ENCODE measurements at regions not wholly inside any gene's neighbourhood (a gene's known extent, or its start where the extent isn't known, plus 50 kb on each side); places are given as distances from the start of the nearest gene placed in this dataset.

DNA sequence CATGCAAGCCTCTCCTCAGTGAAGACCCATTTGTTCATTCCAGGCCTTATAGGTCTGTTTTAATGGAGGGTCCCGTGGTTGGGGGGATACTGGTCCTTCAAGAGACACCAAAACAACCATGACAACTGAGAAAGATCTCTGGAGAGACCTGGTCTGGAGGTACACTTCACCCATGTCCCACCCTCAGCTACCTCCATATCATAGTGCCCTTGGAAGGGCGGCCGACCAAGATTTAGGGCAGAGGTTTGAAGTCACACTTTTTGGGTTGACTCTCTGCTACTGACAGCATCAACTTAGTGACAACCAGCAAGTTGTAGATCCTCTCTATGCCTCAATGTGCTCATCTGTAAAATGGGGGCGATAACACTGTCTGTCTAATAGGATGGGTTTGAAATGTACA, 177.3 kb downstream of the TSHZ3 start:
- no peak for DNase-seq
- 86 to 92% (median 90%) methylated on average over 2 to 4 of the region's 4 CpGs for WGBS, 4 donors
- no peak for TF ChIP-seq POLR2A (IDR thresholded peaks at IDR 0.05)
- TF ChIP-seq, protein P1, sequence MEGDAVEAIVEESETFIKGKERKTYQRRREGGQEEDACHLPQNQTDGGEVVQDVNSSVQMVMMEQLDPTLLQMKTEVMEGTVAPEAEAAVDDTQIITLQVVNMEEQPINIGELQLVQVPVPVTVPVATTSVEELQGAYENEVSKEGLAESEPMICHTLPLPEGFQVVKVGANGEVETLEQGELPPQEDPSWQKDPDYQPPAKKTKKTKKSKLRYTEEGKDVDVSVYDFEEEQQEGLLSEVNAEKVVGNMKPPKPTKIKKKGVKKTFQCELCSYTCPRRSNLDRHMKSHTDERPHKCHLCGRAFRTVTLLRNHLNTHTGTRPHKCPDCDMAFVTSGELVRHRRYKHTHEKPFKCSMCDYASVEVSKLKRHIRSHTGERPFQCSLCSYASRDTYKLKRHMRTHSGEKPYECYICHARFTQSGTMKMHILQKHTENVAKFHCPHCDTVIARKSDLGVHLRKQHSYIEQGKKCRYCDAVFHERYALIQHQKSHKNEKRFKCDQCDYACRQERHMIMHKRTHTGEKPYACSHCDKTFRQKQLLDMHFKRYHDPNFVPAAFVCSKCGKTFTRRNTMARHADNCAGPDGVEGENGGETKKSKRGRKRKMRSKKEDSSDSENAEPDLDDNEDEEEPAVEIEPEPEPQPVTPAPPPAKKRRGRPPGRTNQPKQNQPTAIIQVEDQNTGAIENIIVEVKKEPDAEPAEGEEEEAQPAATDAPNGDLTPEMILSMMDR (IDR thresholded peaks at IDR 0.05), result no peak
- H3K4me3 ChIP-seq, result no peak overlapping the region
- no peaks in the 10 kb centered on the region for H3K9me3 ChIP-seq (replicated peaks in 1 of 3)
- no peaks in the 10 kb centered on the region for H3K27me3 ChIP-seq
- intact Hi-C loops (cut with DNase I), result no loop called here
- H3K36me3 ChIP-seq (replicated peaks in 1 of 2), result no peaks in the 10 kb centered on the region
- no peak overlapping the region for H3K27ac ChIP-seq
- H3K4me1 ChIP-seq (replicated peaks in 1 of 2), result no peaks in the 10 kb centered on the region

DNA sequence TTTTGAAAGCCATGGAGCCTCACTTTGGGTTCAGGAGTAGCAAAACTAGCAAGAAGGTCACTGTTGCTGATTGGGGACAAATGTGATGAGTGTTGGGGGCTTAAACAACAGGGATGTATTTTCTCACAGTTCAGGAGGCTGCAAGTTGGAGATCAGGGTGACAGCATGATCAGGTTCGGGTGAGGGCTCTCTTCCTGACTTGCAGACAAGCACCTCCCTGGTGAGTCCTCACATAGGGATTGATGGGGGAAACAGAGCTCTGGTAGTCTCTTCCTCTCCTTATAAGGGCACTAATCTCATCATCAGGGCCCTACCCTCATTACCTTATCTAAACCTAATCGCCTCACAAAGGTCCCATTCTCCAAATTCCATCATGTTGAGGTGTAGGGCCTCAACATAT, 179.2 kb downstream of the TSHZ3 start:
- no peaks in the 10 kb centered on the region for H3K27me3 ChIP-seq
- TF ChIP-seq POLR2A (IDR thresholded peaks at IDR 0.05), result no peak
- TF ChIP-seq, protein P1 (IDR thresholded peaks at IDR 0.05), result no peak
- no peak overlapping the region for H3K4me3 ChIP-seq
- no peak overlapping the region for H3K27ac ChIP-seq
- DNase-seq, result no peak
- intact Hi-C loops (cut with DNase I), result no loop called here
- 64 to 86% (median 72%) methylated on average over 2 of the region's 2 CpGs for WGBS, 4 donors
- no peaks in the 10 kb centered on the region for H3K36me3 ChIP-seq (replicated peaks in 1 of 2)
- no peaks in the 10 kb centered on the region for H3K9me3 ChIP-seq (replicated peaks in 1 of 3)
- no peaks in the 10 kb centered on the region for H3K4me1 ChIP-seq (replicated peaks in 1 of 2)

DNA sequence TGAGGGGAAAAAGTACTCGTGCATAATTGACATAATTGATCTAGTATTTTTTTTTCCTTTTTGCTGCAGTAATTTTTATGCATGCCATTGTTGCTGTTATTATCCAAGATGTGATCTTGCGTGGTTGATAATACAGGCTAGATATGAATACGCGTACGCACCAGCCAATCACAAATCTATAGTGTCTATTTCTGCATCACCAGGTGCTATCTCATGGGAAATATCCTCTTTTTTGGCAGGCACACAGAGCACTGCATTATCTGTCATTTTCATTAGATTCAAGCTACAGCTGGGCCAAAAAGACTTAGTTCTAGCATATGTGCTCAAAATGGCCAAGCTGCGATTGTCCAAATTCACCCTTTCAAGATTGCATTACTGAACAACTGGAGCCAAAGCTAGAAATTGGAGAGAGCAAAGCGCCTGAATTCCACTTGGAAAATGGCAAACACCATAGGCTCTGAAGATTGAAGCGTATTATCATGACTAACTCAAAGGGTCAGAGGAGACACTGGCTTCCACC, 181.1 kb downstream of the TSHZ3 start:
- WGBS, 4 donors, result 75 to 83% (median 78%) methylated on average over 8 of the region's 8 CpGs
- Histone ChIP-seq H3K9me3 (replicated peaks in 1 of 3) (no peaks in the 10 kb centered on the region), H3K27me3 (no peaks in the 10 kb centered on the region), H3K27ac (no peak overlapping the region), H3K4me1 (replicated peaks in 1 of 2) (no peaks in the 10 kb centered on the region), H3K4me3 (no peak overlapping the region), H3K36me3 (replicated peaks in 1 of 2) (no peaks in the 10 kb centered on the region)
- intact Hi-C loops (cut with DNase I), result no loop called here
- no peak for TF ChIP-seq POLR2A (IDR thresholded peaks at IDR 0.05)
- TF ChIP-seq, protein P1 (IDR thresholded peaks at IDR 0.05), result no peak
- DNase-seq, result no peak

DNA sequence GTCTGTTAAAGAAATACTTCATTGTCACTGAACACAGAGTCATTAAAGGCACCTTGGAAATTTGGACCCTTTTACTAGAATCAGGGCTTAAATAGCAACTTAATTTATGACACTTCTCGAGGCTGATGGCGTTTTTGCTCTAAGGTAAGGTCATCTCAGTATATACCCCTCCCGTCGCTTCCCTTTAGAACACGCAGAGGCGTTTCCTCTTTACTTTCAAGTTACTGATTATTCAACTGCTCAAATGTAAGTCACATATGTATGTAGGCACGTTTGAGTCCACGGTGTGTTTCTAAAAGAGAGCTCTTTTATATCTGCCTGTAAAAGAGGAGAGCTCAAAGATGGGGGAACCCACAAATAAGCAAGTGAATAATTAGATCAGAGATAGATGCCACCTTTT, 181.5 kb downstream of the TSHZ3 start:
- no peak overlapping the region for H3K4me3 ChIP-seq
- no peak overlapping the region for H3K27ac ChIP-seq
- TF ChIP-seq, protein P1 (IDR thresholded peaks at IDR 0.05), result no peak
- no peak for TF ChIP-seq POLR2A (IDR thresholded peaks at IDR 0.05)
- H3K36me3 ChIP-seq (replicated peaks in 1 of 2), result no peaks in the 10 kb centered on the region
- intact Hi-C loops (cut with DNase I), result no loop called here
- H3K27me3 ChIP-seq, result no peaks in the 10 kb centered on the region
- no peak for DNase-seq
- WGBS, 4 donors, result 48 to 54% (median 50%) methylated on average over 8 of the region's 8 CpGs
- no peaks in the 10 kb centered on the region for H3K9me3 ChIP-seq (replicated peaks in 1 of 3)
- no peaks in the 10 kb centered on the region for H3K4me1 ChIP-seq (replicated peaks in 1 of 2)

Data from adrenal gland (tissue), 9 donors.